OCI-LY1 (cell line): ENCODE measurements at regions not wholly inside any gene's neighbourhood (a gene's known extent, or its start where the extent isn't known, plus 50 kb on each side); places are given as distances from the start of the nearest gene placed in this dataset.
"Not testable (repeated sequence)": the region's sequence is repeated elsewhere in the genome, so short reads cannot be mapped to it uniquely, and the experiment has no call there.

Experiments
- CTCF ChIP-seq: fragments of 200-600 bp; sonication (generic), shearing (Covaris generic); IDR thresholded peaks from 2 replicates; pipeline ENCODE4 v1.5.1; 2017; ENCODE audit warnings: mild to moderate bottlenecking, antibody characterized with exemption, low read length, moderate library complexity, mixed read lengths
- EZH2 ChIP-seq: fragments of 200-600 bp; sonication (generic), shearing (Covaris generic); IDR thresholded peaks from 2 replicates; pipeline ENCODE4 v1.8.0; 2017; ENCODE audit warnings: borderline replicate concordance, mixed run types, mild to moderate bottlenecking, antibody characterized with exemption, low read length, moderate library complexity, mixed read lengths

GRCh38 chr15:96484412-96484811, 153.9 kb downstream of the NR2F2 start:
- TF ChIP-seq CTCF, EZH2: not testable (repeated sequence)
